HL-60 (cell line): ENCODE measurements at regions not wholly inside any gene's neighbourhood (a gene's known extent, or its start where the extent isn't known, plus 50 kb on each side); places are given as distances from the start of the nearest gene placed in this dataset.
A peak's percentile ranks its signal among the peaks of the same experiment; 100 is the strongest.

Source experiments
- DNase-seq, 2 experiments: peaks; one replicate each; pipeline ENCODE4 v3.0.0-alpha.2; 2010 to 2020; ENCODE audit warnings: low read depth in 1 of 2, low spot score in 1 of 2
- H3K27ac ChIP-seq: fragments of 250-450 bp; sonication (Bioruptor Pico); replicated peaks from 2 replicates; pipeline ENCODE4 v1.5.1; 2020; ENCODE audit warnings: mild to moderate bottlenecking, moderate library complexity
- H3K27me3 ChIP-seq: fragments of 250-450 bp; sonication (Bioruptor Pico); 2 replicates; pipeline ENCODE4 v1.5.1; 2021; ENCODE audit warnings: mild to moderate bottlenecking, moderate library complexity; ENCODE audit not compliant: insufficient read depth, poor library complexity, severe bottlenecking
- H3K4me3 ChIP-seq: replicated peaks from 2 replicates; pipeline ENCODE4 v1.5.1; 2011; ENCODE audit warnings: mild to moderate bottlenecking, control low read depth, low read length; ENCODE audit not compliant: insufficient read depth
- GABPA ChIP-seq: IDR thresholded peaks from 2 replicates; pipeline ENCODE4 v1.6.1; 2012; ENCODE audit warnings: low read depth
- POLR2AphosphoS5 ChIP-seq: IDR thresholded peaks from 2 replicates; pipeline ENCODE4 v1.6.1; 2012; ENCODE audit warnings: low read depth
- REST ChIP-seq: IDR thresholded peaks from 2 replicates; pipeline ENCODE4 v1.6.1; 2012; ENCODE audit warnings: low read depth; ENCODE audit not compliant: insufficient replicate concordance
- SPI1 ChIP-seq: IDR thresholded peaks from 2 replicates; pipeline ENCODE4 v1.6.1; 2012; ENCODE audit warnings: low read depth, mild to moderate bottlenecking, borderline replicate concordance
- TF ChIP-seq, protein P1 (sequence below): IDR thresholded peaks from one replicate; pipeline ENCODE4 v1.5.1; 2011; ENCODE audit warnings: low read length, control low read depth, inconsistent platforms; ENCODE audit not compliant: insufficient read depth

- no peak overlapping the region for H3K4me3 ChIP-seq
- TF ChIP-seq, protein P1, sequence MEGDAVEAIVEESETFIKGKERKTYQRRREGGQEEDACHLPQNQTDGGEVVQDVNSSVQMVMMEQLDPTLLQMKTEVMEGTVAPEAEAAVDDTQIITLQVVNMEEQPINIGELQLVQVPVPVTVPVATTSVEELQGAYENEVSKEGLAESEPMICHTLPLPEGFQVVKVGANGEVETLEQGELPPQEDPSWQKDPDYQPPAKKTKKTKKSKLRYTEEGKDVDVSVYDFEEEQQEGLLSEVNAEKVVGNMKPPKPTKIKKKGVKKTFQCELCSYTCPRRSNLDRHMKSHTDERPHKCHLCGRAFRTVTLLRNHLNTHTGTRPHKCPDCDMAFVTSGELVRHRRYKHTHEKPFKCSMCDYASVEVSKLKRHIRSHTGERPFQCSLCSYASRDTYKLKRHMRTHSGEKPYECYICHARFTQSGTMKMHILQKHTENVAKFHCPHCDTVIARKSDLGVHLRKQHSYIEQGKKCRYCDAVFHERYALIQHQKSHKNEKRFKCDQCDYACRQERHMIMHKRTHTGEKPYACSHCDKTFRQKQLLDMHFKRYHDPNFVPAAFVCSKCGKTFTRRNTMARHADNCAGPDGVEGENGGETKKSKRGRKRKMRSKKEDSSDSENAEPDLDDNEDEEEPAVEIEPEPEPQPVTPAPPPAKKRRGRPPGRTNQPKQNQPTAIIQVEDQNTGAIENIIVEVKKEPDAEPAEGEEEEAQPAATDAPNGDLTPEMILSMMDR, result no peak
- no peak for TF ChIP-seq POLR2AphosphoS5
- TF ChIP-seq REST, result no peak
- no peak for TF ChIP-seq SPI1
- TF ChIP-seq GABPA, result no peak
- H3K27me3 ChIP-seq, result no peaks in the 10 kb centered on the region
- H3K27ac ChIP-seq, result peak overlapping the region; percentile 79
- no peak for DNase-seq
These were observed 203.4 kb upstream of the ID2 start for GRCh38 chr2:8478471-8478793.

GRCh38 chr2:8479298-8479697, 202.6 kb upstream of the ID2 start:
- Histone ChIP-seq H3K27ac (no peak overlapping the region), H3K4me3 (no peak overlapping the region), H3K27me3 (no peaks in the 10 kb centered on the region)
- TF ChIP-seq SPI1 (no peak), GABPA (no peak)
- DNase-seq, result no peak

DNA sequence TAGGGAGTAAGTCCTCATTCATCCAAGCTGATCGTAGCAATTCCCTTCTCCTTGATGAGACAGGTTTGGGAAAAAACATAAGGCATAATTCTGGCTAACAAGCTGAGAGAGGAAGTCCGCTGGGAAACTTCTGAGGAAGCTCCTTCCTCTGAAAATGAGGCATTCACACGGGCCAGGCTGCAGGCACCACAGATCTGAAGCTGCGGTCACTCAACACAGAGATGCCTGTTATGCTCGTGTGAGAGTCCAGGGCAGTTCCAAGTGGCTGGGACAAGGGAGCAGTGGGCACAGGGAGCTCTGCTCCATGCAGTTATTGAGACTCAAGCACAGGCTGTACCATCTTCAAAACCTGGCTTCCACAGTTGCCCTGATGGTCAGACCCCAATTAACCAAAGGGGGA, 200.9 kb upstream of the ID2 start:
- Histone ChIP-seq H3K27me3 (no peaks in the 10 kb centered on the region), H3K4me3 (no peak overlapping the region), H3K27ac (peak overlapping the region; percentile 26)
- no peak for DNase-seq
- TF ChIP-seq, protein P1, result no peak
- peak; percentile 33; the same call in 1 of the 2 replicates for TF ChIP-seq SPI1

DNA sequence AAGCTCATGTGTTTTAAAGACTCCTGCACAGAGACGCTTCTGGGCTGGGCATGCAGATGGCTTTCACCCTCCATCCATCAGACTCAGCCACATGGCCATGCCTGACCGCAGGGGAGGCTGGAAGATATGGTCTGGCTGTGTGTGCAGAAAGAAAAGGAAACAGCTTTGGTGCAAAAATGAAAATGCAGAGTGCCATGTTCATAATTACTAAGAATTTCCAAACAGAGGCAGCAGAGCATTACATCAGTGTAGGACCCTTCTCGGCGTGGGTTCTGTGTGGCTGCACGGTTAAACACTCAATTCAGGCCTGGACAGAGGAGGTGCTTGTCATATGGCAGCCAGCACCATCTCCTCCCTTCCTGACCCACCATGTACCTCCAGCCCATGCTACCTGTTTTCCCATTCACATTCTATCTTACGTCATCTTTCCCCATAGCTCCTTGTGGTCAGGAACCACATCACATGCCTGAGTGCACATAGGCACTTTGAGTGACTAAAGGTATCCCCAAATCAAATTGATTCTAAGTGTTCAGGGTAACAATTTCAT, 200.3 kb upstream of the ID2 start:
- no peak overlapping the region for H3K4me3 ChIP-seq
- peak in 1 of 2 experiments; percentile 69 for DNase-seq
- no peaks in the 10 kb centered on the region for H3K27me3 ChIP-seq
- peak; percentile 57; the same call in 1 of the 2 replicates for TF ChIP-seq POLR2AphosphoS5
- TF ChIP-seq, protein P1, result no peak
- TF ChIP-seq SPI1, result no peak
- H3K27ac ChIP-seq, result peak overlapping the region; percentile 26

- H3K27me3 ChIP-seq, result no peaks in the 10 kb centered on the region
- no peak overlapping the region for H3K4me3 ChIP-seq
- no peak overlapping the region for H3K27ac ChIP-seq
- DNase-seq, result no peak
- TF ChIP-seq GABPA (no peak), REST (no peak), SPI1 (no peak), POLR2AphosphoS5 (no peak)
- TF ChIP-seq, protein P1, result no peak
These were observed 199.4 kb upstream of the ID2 start for GRCh38 chr2:8482432-8482831.
